ENCODE measurements at regions not wholly inside any gene's neighbourhood (a gene's known extent, or its start where the extent isn't known, plus 50 kb on each side); places are given as distances from the start of the nearest gene placed in this dataset.

DNA sequence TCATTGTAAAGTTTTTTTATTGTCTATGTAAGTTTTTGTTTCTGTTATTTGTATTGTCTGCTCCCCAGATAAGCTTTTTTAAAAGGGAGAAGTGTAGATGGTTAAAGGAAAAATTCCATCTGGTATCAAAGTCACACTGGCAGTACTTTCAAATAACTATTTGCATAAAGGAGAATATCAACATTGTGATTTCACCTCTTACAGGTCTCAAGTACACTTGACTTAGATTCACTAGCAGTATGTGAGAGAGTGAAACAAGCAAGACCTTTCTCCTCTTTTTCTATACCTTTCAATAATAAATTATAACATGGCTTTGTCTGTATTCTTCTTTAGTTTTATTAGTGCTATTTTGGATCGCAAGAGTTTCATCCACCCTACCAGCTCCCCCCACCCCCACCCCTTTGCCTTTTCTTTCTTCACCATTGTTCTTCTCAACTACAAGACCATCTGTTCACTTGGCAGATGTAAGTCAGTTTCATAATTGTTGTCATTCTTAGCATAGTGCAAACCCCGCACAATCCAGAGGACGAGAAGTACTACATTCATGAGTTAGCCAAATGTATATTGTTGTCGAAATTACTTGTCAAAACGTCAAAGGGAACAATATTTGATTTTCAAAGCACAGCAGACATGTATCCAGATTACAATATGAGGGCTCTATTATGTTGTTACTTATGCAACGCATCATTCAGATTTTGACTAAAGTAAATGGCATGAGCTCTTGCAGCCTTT lies 602.7 kb upstream of the FLRT2 start:
- TF ChIP-seq, protein P1, sequence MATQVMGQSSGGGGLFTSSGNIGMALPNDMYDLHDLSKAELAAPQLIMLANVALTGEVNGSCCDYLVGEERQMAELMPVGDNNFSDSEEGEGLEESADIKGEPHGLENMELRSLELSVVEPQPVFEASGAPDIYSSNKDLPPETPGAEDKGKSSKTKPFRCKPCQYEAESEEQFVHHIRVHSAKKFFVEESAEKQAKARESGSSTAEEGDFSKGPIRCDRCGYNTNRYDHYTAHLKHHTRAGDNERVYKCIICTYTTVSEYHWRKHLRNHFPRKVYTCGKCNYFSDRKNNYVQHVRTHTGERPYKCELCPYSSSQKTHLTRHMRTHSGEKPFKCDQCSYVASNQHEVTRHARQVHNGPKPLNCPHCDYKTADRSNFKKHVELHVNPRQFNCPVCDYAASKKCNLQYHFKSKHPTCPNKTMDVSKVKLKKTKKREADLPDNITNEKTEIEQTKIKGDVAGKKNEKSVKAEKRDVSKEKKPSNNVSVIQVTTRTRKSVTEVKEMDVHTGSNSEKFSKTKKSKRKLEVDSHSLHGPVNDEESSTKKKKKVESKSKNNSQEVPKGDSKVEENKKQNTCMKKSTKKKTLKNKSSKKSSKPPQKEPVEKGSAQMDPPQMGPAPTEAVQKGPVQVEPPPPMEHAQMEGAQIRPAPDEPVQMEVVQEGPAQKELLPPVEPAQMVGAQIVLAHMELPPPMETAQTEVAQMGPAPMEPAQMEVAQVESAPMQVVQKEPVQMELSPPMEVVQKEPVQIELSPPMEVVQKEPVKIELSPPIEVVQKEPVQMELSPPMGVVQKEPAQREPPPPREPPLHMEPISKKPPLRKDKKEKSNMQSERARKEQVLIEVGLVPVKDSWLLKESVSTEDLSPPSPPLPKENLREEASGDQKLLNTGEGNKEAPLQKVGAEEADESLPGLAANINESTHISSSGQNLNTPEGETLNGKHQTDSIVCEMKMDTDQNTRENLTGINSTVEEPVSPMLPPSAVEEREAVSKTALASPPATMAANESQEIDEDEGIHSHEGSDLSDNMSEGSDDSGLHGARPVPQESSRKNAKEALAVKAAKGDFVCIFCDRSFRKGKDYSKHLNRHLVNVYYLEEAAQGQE (IDR thresholded peaks at IDR 0.05; ENCODE audit: insufficient read depth in 1 of 2, low read depth in 2 of 2, low read length in 2 of 2), result no peak
- TF ChIP-seq POLR2AphosphoS5 (IDR thresholded peaks at IDR 0.05; ENCODE audit: low read depth, low read length) (no peak), TAF1 (IDR thresholded peaks at IDR 0.05; ENCODE audit: borderline replicate concordance, insufficient read depth, low read length) (no peak), SIN3A (IDR thresholded peaks at IDR 0.05; ENCODE audit: borderline replicate concordance, insufficient read depth, low read length) (no peak)
